SK-N-SH (cell line): ENCODE measurements at regions not wholly inside any gene's neighbourhood (a gene's known extent, or its start where the extent isn't known, plus 50 kb on each side); places are given as distances from the start of the nearest gene placed in this dataset.

Source experiments
- CTCF ChIA-PET: fragments of 300-600, 350-600 bp; formaldehyde crosslinking; extraction: SDS; loops from one replicate; lab custom pipeline; 2021; lab: Yijun Ruan, JAX
- POLR2A ChIA-PET: fragments of 350-600 bp; sonication (Branson Sonifier 250); formaldehyde crosslinking; extraction: SDS; loops from one replicate; lab custom pipeline; 2020; ENCODE audit warnings: antibody characterized with exemption, inconsistent platforms; lab: Yijun Ruan, JAX
- DNase-seq: peaks from one replicate; pipeline ENCODE4 v3.0.0; 2012
- H2AFZ ChIP-seq: fragments of 200-600 bp; sonication (generic); 2 replicates; pipeline ENCODE4 v1.8.1; 2016; ENCODE audit warnings: antibody characterized with exemption, mild to moderate bottlenecking, low read depth
- H3F3A ChIP-seq: fragments of 200-600 bp; sonication (generic); replicated peaks from 2 replicates; pipeline ENCODE3; 2016; ENCODE audit warnings: antibody characterized with exemption, mild to moderate bottlenecking; ENCODE audit not compliant: insufficient read depth
- H3K27ac ChIP-seq, 2 experiments: fragments of 200-500 bp in 1 of 2; fragments of 200-600 bp in 1 of 2; sonication (Bioruptor generic) in 1 of 2; sonication (generic), shearing (Covaris generic) in 1 of 2; 2 replicates each; pipeline versions ENCODE4 v1.5.1 to v1.6.1; 2014 to 2016; ENCODE audit warnings: low read depth in 2 of 2, inconsistent platforms in 1 of 2, low read length in 1 of 2, mild to moderate bottlenecking in 1 of 2, mixed read lengths in 1 of 2
- H3K27me3 ChIP-seq: fragments of 200-600 bp; sonication (generic), shearing (Covaris generic); 2 replicates; pipeline ENCODE4 v1.6.1; 2016; ENCODE audit warnings: mixed run types; ENCODE audit not compliant: insufficient read depth
- H3K36me3 ChIP-seq, 2 experiments: fragments of 200-500 bp in 1 of 2; fragments of 200-600 bp in 1 of 2; sonication (Bioruptor generic) in 1 of 2; sonication (generic) in 1 of 2; replicated peaks in 1 of 2; 2 replicates each; pipeline versions ENCODE3 to v1.5.1; 2014 to 2016; ENCODE audit warnings: low read length in 1 of 2, mild to moderate bottlenecking in 1 of 2; ENCODE audit not compliant: insufficient read depth in 2 of 2, control insufficient read depth in 1 of 2
- H3K4me1 ChIP-seq, 2 experiments: fragments of 200-500 bp in 1 of 2; fragments of 200-600 bp in 1 of 2; sonication (Bioruptor generic) in 1 of 2; sonication (generic), shearing (Covaris generic) in 1 of 2; 2 replicates each; pipeline versions ENCODE4 v1.5.1 to v1.6.1; 2014 to 2016; ENCODE audit warnings: low read depth in 1 of 2, low read length in 1 of 2, mixed run types in 1 of 2; ENCODE audit not compliant: insufficient read depth in 2 of 2, control insufficient read depth in 1 of 2
- H3K4me2 ChIP-seq: fragments of 200-600 bp; sonication (generic), shearing (Covaris generic); 2 replicates; pipeline ENCODE4 v1.6.1; 2017; ENCODE audit warnings: mixed run types
- H3K4me3 ChIP-seq, 2 experiments: fragments of 200-500 bp in 1 of 2; fragments of 200-600 bp in 1 of 2; sonication (Bioruptor generic) in 1 of 2; sonication (generic), shearing (Covaris generic) in 1 of 2; 2 replicates each; pipeline versions ENCODE4 v1.5.1 to v1.8.1; 2014 to 2016; ENCODE audit warnings: low read depth in 2 of 2, inconsistent platforms in 1 of 2, low read length in 1 of 2, mild to moderate bottlenecking in 1 of 2, mixed read lengths in 1 of 2, moderate library complexity in 1 of 2
- H3K79me2 ChIP-seq: fragments of 200-600 bp; sonication (generic); 2 replicates; pipeline ENCODE4 v1.8.1; 2017; ENCODE audit warnings: mild to moderate bottlenecking; ENCODE audit not compliant: insufficient read depth
- H3K9ac ChIP-seq: fragments of 200-600 bp; sonication (generic); 2 replicates; pipeline ENCODE4 v1.6.1; 2017; ENCODE audit warnings: mixed run types
- H3K9me2 ChIP-seq: fragments of 200-600 bp; sonication (generic); 2 replicates; pipeline ENCODE4 v1.6.1; 2017; ENCODE audit warnings: mixed run types
- H3K9me3 ChIP-seq: fragments of 200-600 bp; sonication (generic); 2 replicates; pipeline ENCODE4 v1.6.1; 2017; ENCODE audit warnings: mixed run types, mild to moderate bottlenecking, moderate library complexity
- H4K20me1 ChIP-seq: fragments of 200-600 bp; sonication (generic); 2 replicates; pipeline ENCODE4 v1.6.1; 2017; ENCODE audit warnings: mild to moderate bottlenecking, mixed run types; ENCODE audit not compliant: insufficient read depth
- CHD2 ChIP-seq: fragments of 150-350 bp; IDR thresholded peaks from 2 replicates; pipeline ENCODE4 v1.6.1; 2018; ENCODE audit warnings: low read length; ENCODE audit not compliant: partially characterized antibody
- CTCF ChIP-seq: fragments of 200-600 bp; sonication (generic); IDR thresholded peaks from 2 replicates; pipeline ENCODE4 v1.6.1; 2017; ENCODE audit warnings: antibody characterized with exemption, mild to moderate bottlenecking, moderate library complexity
- EP300 ChIP-seq, 2 experiments: IDR thresholded peaks; 2 replicates each; pipeline versions ENCODE4 v1.4.0 to v1.6.1; 2012; ENCODE audit warnings: borderline replicate concordance in 1 of 2, low read depth in 1 of 2, low read length in 1 of 2
- FOSL2 ChIP-seq: IDR thresholded peaks from 2 replicates; pipeline ENCODE4 v1.4.0; 2012; ENCODE audit warnings: low read depth, mild to moderate bottlenecking, moderate library complexity, borderline replicate concordance
- GATA2 ChIP-seq: sonication (generic); formaldehyde crosslinking; IDR thresholded peaks from 2 replicates; pipeline ENCODE4 v1.5.0; 2020; ENCODE audit warnings: mild to moderate bottlenecking, missing genetic modification reagents
- NFIC ChIP-seq: IDR thresholded peaks from 2 replicates; pipeline ENCODE4 v1.4.0; 2012; ENCODE audit warnings: borderline replicate concordance
- RCOR1 ChIP-seq: fragments of 150-350 bp; IDR thresholded peaks from 2 replicates; pipeline ENCODE4 v1.6.1; 2017; ENCODE audit warnings: antibody characterized with exemption, low read length
- RXRA ChIP-seq: IDR thresholded peaks from 2 replicates; pipeline ENCODE4 v1.4.0; 2012; ENCODE audit warnings: low read depth, mild to moderate bottlenecking, borderline replicate concordance
- WGBS: methylation state at CpG from one replicate; pipeline ENCODE4 v1.1.6; 2017; ENCODE audit warnings: low lambda C conversion rate; 5-methylcytosine and 5-hydroxymethylcytosine counted together
- TF ChIP-seq, protein P1 (sequence below): IDR thresholded peaks from 2 replicates; pipeline ENCODE4 v1.4.0; 2012; ENCODE audit warnings: low read depth, borderline replicate concordance
- TF ChIP-seq, protein P2 (sequence below): IDR thresholded peaks from 2 replicates; pipeline ENCODE4 v1.4.0; 2012; ENCODE audit warnings: low read depth, borderline replicate concordance

DNA sequence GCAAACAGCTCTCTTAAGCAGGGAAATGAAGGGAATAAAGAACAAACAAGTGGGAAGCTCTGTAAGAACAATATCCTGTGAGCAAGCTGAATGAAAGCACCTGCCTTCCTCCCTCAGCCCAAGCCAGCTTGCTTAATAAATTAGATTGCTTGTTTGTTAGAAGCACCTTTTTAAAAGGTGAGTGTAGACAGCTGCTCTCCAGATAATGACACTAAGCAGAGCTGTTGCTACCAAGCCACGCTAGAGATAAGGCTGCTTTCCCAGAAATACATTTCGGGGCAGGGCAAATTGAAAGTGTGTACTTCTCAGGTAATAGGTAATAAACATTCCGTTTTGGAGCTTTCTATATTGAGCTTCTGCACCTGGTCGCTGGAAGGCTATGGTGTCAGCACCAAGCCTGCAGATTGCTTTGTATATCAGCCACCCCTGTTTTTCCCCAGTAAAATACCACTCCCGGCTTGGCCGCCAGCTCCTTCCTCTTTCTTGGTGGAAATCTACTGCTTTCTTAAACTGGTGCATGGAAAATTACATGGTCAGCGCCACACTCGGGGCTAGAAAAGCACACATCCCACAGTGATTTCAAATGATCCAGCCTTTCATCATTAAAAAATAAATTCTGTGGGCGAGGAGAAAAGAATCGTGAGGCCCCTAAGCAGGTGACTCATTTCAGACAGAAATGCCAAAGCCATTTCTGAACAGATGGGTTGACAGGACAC, 151.3 kb downstream of the ETS2 start:
- CTCF ChIA-PET: interaction anchor here (1.3 kb wide), 1 partner anchor 181 kb away, joined by 4 read pairs; no protein-coding TSS in a partner anchor

GRCh38 chr21:38956521-38956855, 150.8 kb downstream of the ETS2 start:
- TF ChIP-seq EP300 (IDR thresholded peaks at IDR 0.05; ENCODE audit: borderline replicate concordance in 1 of 2, low read depth in 1 of 2, low read length in 1 of 2) (no peak), CTCF (no peak), RCOR1 (no peak), CHD2 (no peak), FOSL2 (no peak), NFIC (no peak), RXRA (no peak)
- TF ChIP-seq, protein P1, sequence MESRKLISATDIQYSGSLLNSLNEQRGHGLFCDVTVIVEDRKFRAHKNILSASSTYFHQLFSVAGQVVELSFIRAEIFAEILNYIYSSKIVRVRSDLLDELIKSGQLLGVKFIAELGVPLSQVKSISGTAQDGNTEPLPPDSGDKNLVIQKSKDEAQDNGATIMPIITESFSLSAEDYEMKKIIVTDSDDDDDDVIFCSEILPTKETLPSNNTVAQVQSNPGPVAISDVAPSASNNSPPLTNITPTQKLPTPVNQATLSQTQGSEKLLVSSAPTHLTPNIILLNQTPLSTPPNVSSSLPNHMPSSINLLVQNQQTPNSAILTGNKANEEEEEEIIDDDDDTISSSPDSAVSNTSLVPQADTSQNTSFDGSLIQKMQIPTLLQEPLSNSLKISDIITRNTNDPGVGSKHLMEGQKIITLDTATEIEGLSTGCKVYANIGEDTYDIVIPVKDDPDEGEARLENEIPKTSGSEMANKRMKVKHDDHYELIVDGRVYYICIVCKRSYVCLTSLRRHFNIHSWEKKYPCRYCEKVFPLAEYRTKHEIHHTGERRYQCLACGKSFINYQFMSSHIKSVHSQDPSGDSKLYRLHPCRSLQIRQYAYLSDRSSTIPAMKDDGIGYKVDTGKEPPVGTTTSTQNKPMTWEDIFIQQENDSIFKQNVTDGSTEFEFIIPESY: no peak
- TF ChIP-seq, protein P2, sequence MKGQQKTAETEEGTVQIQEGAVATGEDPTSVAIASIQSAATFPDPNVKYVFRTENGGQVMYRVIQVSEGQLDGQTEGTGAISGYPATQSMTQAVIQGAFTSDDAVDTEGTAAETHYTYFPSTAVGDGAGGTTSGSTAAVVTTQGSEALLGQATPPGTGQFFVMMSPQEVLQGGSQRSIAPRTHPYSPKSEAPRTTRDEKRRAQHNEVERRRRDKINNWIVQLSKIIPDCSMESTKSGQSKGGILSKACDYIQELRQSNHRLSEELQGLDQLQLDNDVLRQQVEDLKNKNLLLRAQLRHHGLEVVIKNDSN: no peak
- TF ChIP-seq, all 33 proteins: peak for 0
- no peaks in the 10 kb centered on the region for H3K36me3 ChIP-seq
- H3K27me3 ChIP-seq: no peaks in the 10 kb centered on the region
- no peak overlapping the region for H3K4me3 ChIP-seq
- H4K20me1 ChIP-seq: no peaks in the 10 kb centered on the region
- H3K9me2 ChIP-seq: no peaks in the 10 kb centered on the region
- H3K4me2 ChIP-seq: no peak overlapping the region
- H3K27ac ChIP-seq: peak overlapping the region in 1 of 2 experiments; percentile 50; a peak in 1 of 4 replicates
- ChIA-PET CTCF (interaction anchor here (1.3 kb wide), 1 partner anchor 181 kb away, joined by 4 read pairs; no protein-coding TSS in a partner anchor), POLR2A (interaction anchor here (0.8 to 1.1 kb wide), 3 partner anchors 11 to 150 kb away, joined by 3 read pairs; no protein-coding TSS in a partner anchor)
- no peaks in the 10 kb centered on the region for H3F3A ChIP-seq
- H3K9ac ChIP-seq: no peak overlapping the region
- peaks cover 0 to 28% of the 10 kb centered on the region in 2 experiments; a peak in 1 of 4 replicates for H3K4me1 ChIP-seq
- H2AFZ ChIP-seq: no peak overlapping the region
- no peaks in the 10 kb centered on the region for H3K9me3 ChIP-seq
- H3K79me2 ChIP-seq: no peaks in the 10 kb centered on the region
- no peak for DNase-seq
- WGBS: 87% methylated on average over 5 of the region's 5 CpGs

More for the DNA sequence above, 151.3 kb downstream of the ETS2 start:
- Histone ChIP-seq H3K4me2 (no peak overlapping the region), H3F3A (no peaks in the 10 kb centered on the region), H3K9me2 (no peaks in the 10 kb centered on the region), H3K4me3 (no peak overlapping the region), H3K9me3 (no peaks in the 10 kb centered on the region), H3K79me2 (no peaks in the 10 kb centered on the region), H3K27ac (peak overlapping the region in 1 of 2 experiments; percentile 50; a peak in 1 of 4 replicates), H3K27me3 (no peaks in the 10 kb centered on the region), H2AFZ (no peak overlapping the region), H4K20me1 (no peaks in the 10 kb centered on the region), H3K9ac (no peak overlapping the region), H3K4me1 (peaks cover 0 to 28% of the 10 kb centered on the region in 2 experiments; a peak in 1 of 4 replicates), H3K36me3 (no peaks in the 10 kb centered on the region)
- POLR2A ChIA-PET: interaction anchor here (0.8 to 1.1 kb wide), 3 partner anchors 11 to 150 kb away, joined by 3 read pairs; no protein-coding TSS in a partner anchor
- TF ChIP-seq GATA2 (CRISPR knock-in tag): peak; percentile 65
- no peak for TF ChIP-seq CHD2
- 70% methylated on average over 10 of the region's 10 CpGs for WGBS
- DNase-seq: no peak
